BLaER1 treated with 17β-estradiol and CSF1 and Interleukin-3, amounts not matched to agents 10 nM and 100 nM (cell line): ENCODE measurements at regions not wholly inside any gene's neighbourhood (a gene's known extent, or its start where the extent isn't known, plus 50 kb on each side); places are given as distances from the start of the nearest gene placed in this dataset.
"Not testable (repeated sequence)": the region's sequence is repeated elsewhere in the genome, so short reads cannot be mapped to it uniquely, and the experiment has no call there.

Experiments used
- H3K27ac ChIP-seq, 11 experiments: shearing (Covaris generic); formaldehyde crosslinking; 2 replicates each; pipeline ENCODE4 v1.8.1; 2022
- H3K27me3 ChIP-seq, 11 experiments: shearing (Covaris generic); formaldehyde crosslinking; 2 replicates each; pipeline ENCODE4 v1.8.1; 2022
- H3K36me3 ChIP-seq, 11 experiments: shearing (Covaris generic); formaldehyde crosslinking; 2 replicates each; pipeline ENCODE4 v1.8.1; 2022
- H3K4me1 ChIP-seq, 10 experiments: shearing (Covaris generic); formaldehyde crosslinking; 2 replicates each; pipeline ENCODE4 v1.8.1; 2022
- H3K4me2 ChIP-seq, 11 experiments: shearing (Covaris generic); formaldehyde crosslinking; 2 replicates each; pipeline ENCODE4 v1.8.1; 2022
- H3K4me3 ChIP-seq, 10 experiments: shearing (Covaris generic); formaldehyde crosslinking; 2 replicates each; pipeline ENCODE4 v1.8.1; 2022
- H3K9ac ChIP-seq, 11 experiments: shearing (Covaris generic); formaldehyde crosslinking; 2 replicates each; pipeline ENCODE4 v1.8.1; 2022
- H3K9me3 ChIP-seq, 11 experiments: shearing (Covaris generic); formaldehyde crosslinking; replicated peaks in 1 of 11; 2 replicates each; pipeline ENCODE4 v1.8.1; 2022
- H4K20me1 ChIP-seq, 11 experiments: shearing (Covaris generic); formaldehyde crosslinking; 2 replicates each; pipeline ENCODE4 v1.8.1; 2022
- Cebpa-rat ChIP-seq, 11 experiments: shearing (Covaris generic); IDR thresholded peaks; 2 replicates each; pipeline ENCODE4 v1.8.1; 2022

- Histone ChIP-seq H3K4me1 (no peaks in the 10 kb centered on the region), H4K20me1 (no peaks in the 10 kb centered on the region), H3K36me3 (no peaks in the 10 kb centered on the region), H3K4me3 (no peak overlapping the region), H3K27ac (no peak overlapping the region), H3K9ac (no peak overlapping the region), H3K27me3 (no peaks in the 10 kb centered on the region), H3K4me2 (no peak overlapping the region), H3K9me3 (no peaks in the 10 kb centered on the region; a peak in 4 of 22 replicates)
- no peak for TF ChIP-seq Cebpa-rat (IDR thresholded peaks at IDR 0.05)
These were observed 432.3 kb downstream of the STK39 start for GRCh38 chr2:167814881-167815718.

- H3K27ac ChIP-seq, H3K27me3 ChIP-seq, H4K20me1 ChIP-seq, H3K9ac ChIP-seq, H3K4me2 ChIP-seq, H3K9me3 ChIP-seq, H3K4me3 ChIP-seq, H3K4me1 ChIP-seq, H3K36me3 ChIP-seq: not testable (repeated sequence)
These were observed 432.9 kb downstream of the STK39 start for GRCh38 chr2:167814482-167814880.

- H3K9me3 ChIP-seq, H3K4me1 ChIP-seq, H3K9ac ChIP-seq, H3K27ac ChIP-seq, H3K4me3 ChIP-seq, H4K20me1 ChIP-seq, H3K36me3 ChIP-seq, H3K27me3 ChIP-seq, H3K4me2 ChIP-seq: not testable (repeated sequence)
These were observed 437.6 kb downstream of the STK39 start for GRCh38 chr2:167809799-167810198.

GRCh38 chr2:167803449-167803988, 443.9 kb downstream of the STK39 start:
- no peak overlapping the region for H3K9ac ChIP-seq
- H3K36me3 ChIP-seq: no peaks in the 10 kb centered on the region
- H4K20me1 ChIP-seq: no peaks in the 10 kb centered on the region
- H3K9me3 ChIP-seq: peaks cover 0 to 5% (median 0%) of the 10 kb centered on the region in 11 experiments; a peak in 3 of 22 replicates
- H3K4me2 ChIP-seq: no peak overlapping the region
- no peak overlapping the region for H3K27ac ChIP-seq
- H3K4me3 ChIP-seq: no peak overlapping the region
- no peaks in the 10 kb centered on the region for H3K27me3 ChIP-seq
- TF ChIP-seq Cebpa-rat (IDR thresholded peaks at IDR 0.05): no peak
- H3K4me1 ChIP-seq: no peaks in the 10 kb centered on the region

- H3K27me3 ChIP-seq: no peaks in the 10 kb centered on the region
- no peak for TF ChIP-seq Cebpa-rat (IDR thresholded peaks at IDR 0.05)
- no peak overlapping the region for H3K27ac ChIP-seq
- H3K4me2 ChIP-seq: no peak overlapping the region
- H3K9me3 ChIP-seq: peaks cover 0 to 6% (median 3%) of the 10 kb centered on the region in 11 experiments; a peak in 4 of 22 replicates
- no peaks in the 10 kb centered on the region for H3K4me1 ChIP-seq
- H3K9ac ChIP-seq: no peak overlapping the region
- no peaks in the 10 kb centered on the region for H4K20me1 ChIP-seq
- no peak overlapping the region for H3K4me3 ChIP-seq
- H3K36me3 ChIP-seq: no peaks in the 10 kb centered on the region
These were observed 452.7 kb downstream of the STK39 start for GRCh38 chr2:167794554-167795255.

GRCh38 chr2:167793725-167794124, 453.7 kb downstream of the STK39 start:
- H3K27ac ChIP-seq: no peak overlapping the region
- H3K9ac ChIP-seq: no peak overlapping the region
- no peak for TF ChIP-seq Cebpa-rat (IDR thresholded peaks at IDR 0.05)

GRCh38 chr2:167792126-167792525, 455.3 kb downstream of the STK39 start:
- Histone ChIP-seq H3K27ac (no peak overlapping the region), H3K9me3 (no peaks in the 10 kb centered on the region), H4K20me1 (no peaks in the 10 kb centered on the region), H3K4me3 (no peak overlapping the region), H3K4me1 (no peaks in the 10 kb centered on the region), H3K4me2 (no peak overlapping the region), H3K9ac (no peak overlapping the region), H3K36me3 (no peaks in the 10 kb centered on the region), H3K27me3 (no peaks in the 10 kb centered on the region)
- no peak for TF ChIP-seq Cebpa-rat (IDR thresholded peaks at IDR 0.05)

More at GRCh38 chr2:167793725-167794124, 453.7 kb downstream of the STK39 start:
- H3K36me3 ChIP-seq: no peaks in the 10 kb centered on the region
- no peaks in the 10 kb centered on the region for H4K20me1 ChIP-seq
- H3K4me1 ChIP-seq: no peaks in the 10 kb centered on the region
- H3K4me3 ChIP-seq: no peak overlapping the region
- H3K9me3 ChIP-seq: peaks cover 0 to 6% (median 3%) of the 10 kb centered on the region in 11 experiments; a peak in 4 of 22 replicates
- H3K4me2 ChIP-seq: no peak overlapping the region
- no peaks in the 10 kb centered on the region for H3K27me3 ChIP-seq

GRCh38 chr2:167790781-167791450, 456.5 kb downstream of the STK39 start:
- H3K27ac ChIP-seq: no peak overlapping the region
- TF ChIP-seq Cebpa-rat (IDR thresholded peaks at IDR 0.05): no peak
- no peak overlapping the region for H3K4me3 ChIP-seq

GRCh38 chr2:167790189-167790588, 457.2 kb downstream of the STK39 start:
- no peaks in the 10 kb centered on the region for H3K4me1 ChIP-seq
- no peaks in the 10 kb centered on the region for H3K9me3 ChIP-seq

More at GRCh38 chr2:167790781-167791450, 456.5 kb downstream of the STK39 start:
- Histone ChIP-seq H4K20me1 (no peaks in the 10 kb centered on the region), H3K9ac (no peak overlapping the region), H3K27me3 (no peaks in the 10 kb centered on the region), H3K9me3 (no peaks in the 10 kb centered on the region), H3K4me2 (no peak overlapping the region), H3K36me3 (no peaks in the 10 kb centered on the region), H3K4me1 (no peaks in the 10 kb centered on the region)

More at GRCh38 chr2:167790189-167790588, 457.2 kb downstream of the STK39 start:
- TF ChIP-seq Cebpa-rat (IDR thresholded peaks at IDR 0.05): no peak
- H3K9ac ChIP-seq: no peak overlapping the region
- no peak overlapping the region for H3K4me3 ChIP-seq
- no peak overlapping the region for H3K27ac ChIP-seq
- no peak overlapping the region for H3K4me2 ChIP-seq
- H3K27me3 ChIP-seq: no peaks in the 10 kb centered on the region
- H4K20me1 ChIP-seq: no peaks in the 10 kb centered on the region
- H3K36me3 ChIP-seq: no peaks in the 10 kb centered on the region
